NCI-H2081 treated with DMSO at 0.1 percent for 48 hours (cell line): ENCODE measurements at regions not wholly inside any gene's neighbourhood (a gene's known extent, or its start where the extent isn't known, plus 50 kb on each side); places are given as distances from the start of the nearest gene placed in this dataset.
"Not testable (repeated sequence)": the region's sequence is repeated elsewhere in the genome, so short reads cannot be mapped to it uniquely, and the experiment has no call there.

Source experiments
- DNase-seq: peaks from one replicate; lab custom pipeline; 2025; lab: John Stamatoyannopoulos, UW

- DNase-seq, result no peak
Observed at GRCh38 chr12:129959889-129960288, 56.1 kb upstream of the TMEM132D start.

- DNase-seq, result no peak
Observed at GRCh38 chr12:129961091-129961490, 57.3 kb upstream of the TMEM132D start.

- DNase-seq, result no peak
Observed at GRCh38 chr12:129961856-129962255, 58.0 kb upstream of the TMEM132D start.

- DNase-seq, result no peak
Observed at GRCh38 chr12:129964300-129964699, 60.5 kb upstream of the TMEM132D start.

GRCh38 chr12:129964826-129965457 is 61.1 kb upstream of the TMEM132D start:
- DNase-seq, result no peak

GRCh38 chr12:129966146-129966995 is 62.5 kb upstream of the TMEM132D start:
- DNase-seq, result no peak

GRCh38 chr12:129971721-129972120 is 67.9 kb upstream of the TMEM132D start:
- DNase-seq, result no peak

GRCh38 chr12:129973236-129973961 is 69.6 kb upstream of the TMEM132D start:
- no peak for DNase-seq

GRCh38 chr12:129984106-129984505 is 80.3 kb upstream of the TMEM132D start:
- no peak for DNase-seq

GRCh38 chr12:129987841-129988240 is 84.0 kb upstream of the TMEM132D start:
- no peak for DNase-seq

- DNase-seq, result no peak
Observed at GRCh38 chr12:129994634-129995033, 90.8 kb upstream of the TMEM132D start.

- no peak for DNase-seq
Observed at GRCh38 chr12:129997239-129997638, 93.4 kb upstream of the TMEM132D start.

GRCh38 chr12:130004310-130004877 is 100.6 kb upstream of the TMEM132D start:
- DNase-seq, result not testable (repeated sequence)

- no peak for DNase-seq
Observed at GRCh38 chr12:130007771-130008170, 103.9 kb upstream of the TMEM132D start.

GRCh38 chr12:130008241-130008640 is 104.4 kb upstream of the TMEM132D start:
- DNase-seq, result no peak

- no peak for DNase-seq
Observed at GRCh38 chr12:130009961-130010360, 106.1 kb upstream of the TMEM132D start.

GRCh38 chr12:130011611-130012385 is 108.0 kb upstream of the TMEM132D start:
- DNase-seq, result no peak

- no peak for DNase-seq
Observed at GRCh38 chr12:130013771-130014484, 110.1 kb upstream of the TMEM132D start.

- no peak for DNase-seq
Observed at GRCh38 chr12:130014485-130014807, 110.6 kb upstream of the TMEM132D start.

GRCh38 chr12:130016194-130016593 is 112.4 kb upstream of the TMEM132D start:
- no peak for DNase-seq

- no peak for DNase-seq
Observed at GRCh38 chr12:130016986-130017385, 113.2 kb upstream of the TMEM132D start.
